IPS-11a (cell line): ENCODE measurements at regions not wholly inside any gene's neighbourhood (a gene's known extent, or its start where the extent isn't known, plus 50 kb on each side); places are given as distances from the start of the nearest gene placed in this dataset.
"Not testable (repeated sequence)": the region's sequence is repeated elsewhere in the genome, so short reads cannot be mapped to it uniquely, and the experiment has no call there.

Experiments used
- H3K4me3 ChIP-seq: one replicate; pipeline ENCODE4 v1.5.1; 2013; ENCODE audit warnings: low read depth, low read length, control low read depth

- no peak overlapping the region for H3K4me3 ChIP-seq
Measured at GRCh38 chr4:32855622-32856021, 2135.5 kb downstream of the PCDH7 start.

DNA sequence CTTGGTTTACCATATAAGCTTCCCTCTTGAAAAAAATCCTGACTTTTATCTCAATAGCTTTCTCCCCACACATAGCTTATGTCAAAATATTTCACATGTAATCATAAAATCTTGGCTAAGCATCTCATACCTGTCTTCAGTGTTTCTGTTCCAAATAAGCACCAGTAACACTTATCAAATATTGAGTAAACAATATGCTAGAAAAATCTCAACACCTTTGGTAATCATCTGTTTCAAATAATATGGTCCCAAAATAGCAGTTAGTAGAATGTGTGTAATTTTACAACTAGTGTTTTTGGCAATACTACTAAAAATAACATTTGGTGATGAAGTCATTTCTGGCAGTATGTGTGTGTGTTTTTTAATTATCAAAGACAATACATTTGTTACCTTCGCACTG is 2138.2 kb downstream of the PCDH7 start:
- H3K4me3 ChIP-seq: no peak overlapping the region

DNA sequence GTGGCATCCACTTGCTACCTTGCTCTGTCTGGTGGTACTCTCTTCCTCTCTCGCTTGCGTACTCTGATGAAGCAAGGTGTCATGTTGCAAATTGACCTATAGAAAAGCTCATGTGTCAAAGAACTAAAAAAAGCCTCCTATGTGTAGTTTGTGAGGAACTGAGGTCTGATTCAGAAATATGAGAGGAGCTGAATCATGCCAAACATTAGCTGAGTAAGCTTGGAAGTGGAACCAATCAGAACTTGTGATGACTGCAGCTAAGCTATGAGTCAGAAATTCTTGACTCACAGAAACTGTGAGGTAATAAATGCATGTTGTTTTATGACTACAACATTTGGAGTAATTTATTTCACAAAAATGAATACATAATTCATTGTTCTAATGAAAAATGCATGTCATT is 2138.8 kb downstream of the PCDH7 start:
- H3K4me3 ChIP-seq: no peak overlapping the region

DNA sequence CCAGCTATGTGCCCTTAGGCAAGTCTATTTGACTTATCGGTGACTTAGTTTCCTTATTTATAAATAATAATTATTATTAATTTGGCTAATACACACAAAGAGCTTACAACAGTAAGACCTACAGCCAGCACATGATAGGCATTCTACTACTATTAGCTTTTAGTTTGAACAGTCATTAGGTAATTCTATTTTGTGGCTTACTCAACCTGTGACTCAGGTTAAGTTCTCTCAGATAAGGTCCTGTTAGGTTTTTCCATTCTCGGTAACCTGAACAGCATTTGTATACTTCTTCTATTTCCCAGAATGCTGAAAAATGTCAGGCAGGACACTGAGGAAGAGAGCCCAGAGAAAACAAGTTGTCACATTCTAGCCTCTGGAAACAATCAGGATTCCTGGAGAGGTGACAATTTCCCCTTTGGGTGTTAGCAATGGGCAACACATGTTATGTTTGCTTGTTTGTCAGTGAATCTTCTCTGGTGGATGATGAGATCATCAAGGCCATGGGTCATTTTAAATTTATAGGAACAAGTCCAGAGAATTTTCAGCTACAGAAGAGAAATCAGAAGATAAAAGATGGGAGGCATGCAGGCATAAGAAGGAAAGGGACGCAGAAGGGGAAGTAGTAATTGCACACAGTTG is 2144.7 kb downstream of the PCDH7 start:
- H3K4me3 ChIP-seq: no peak overlapping the region

DNA sequence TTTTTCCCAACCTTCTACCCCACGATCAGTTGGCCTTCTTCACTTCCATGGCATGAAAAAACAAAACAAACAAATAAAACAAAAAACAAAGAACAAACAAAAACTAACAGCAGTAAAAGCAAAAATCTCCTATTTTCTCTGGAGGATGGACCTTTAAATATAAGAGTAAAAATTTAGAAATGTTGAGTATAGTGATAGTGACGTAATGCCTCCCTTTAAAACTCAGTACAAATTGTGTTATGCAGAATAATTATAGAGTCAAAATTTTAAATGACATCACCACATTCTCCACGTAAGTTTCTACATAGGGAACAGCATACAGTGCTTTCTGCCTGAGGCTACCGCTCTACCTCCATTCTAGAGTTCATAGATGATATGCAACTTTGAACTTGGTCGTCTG is 2156.4 kb downstream of the PCDH7 start:
- no peak overlapping the region for H3K4me3 ChIP-seq

DNA sequence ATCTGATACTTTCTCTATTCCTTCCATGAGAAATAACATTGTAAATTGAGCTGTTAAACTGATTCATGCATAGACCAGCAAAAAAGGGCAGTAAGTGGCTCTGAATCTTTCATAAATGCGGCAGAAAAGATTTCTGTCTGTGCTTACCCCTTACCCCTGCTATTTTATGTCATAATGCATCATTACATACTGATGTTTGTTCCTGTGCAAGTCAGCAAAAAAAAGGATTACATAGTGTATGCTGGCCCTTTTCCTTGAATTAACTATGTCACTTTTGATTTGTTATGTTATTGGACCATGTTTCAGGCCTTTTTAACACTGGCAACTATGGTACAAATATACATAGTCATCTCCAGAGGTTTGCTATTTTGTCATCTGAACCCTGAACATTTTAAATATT is 2159.7 kb downstream of the PCDH7 start:
- H3K4me3 ChIP-seq: no peak overlapping the region

DNA sequence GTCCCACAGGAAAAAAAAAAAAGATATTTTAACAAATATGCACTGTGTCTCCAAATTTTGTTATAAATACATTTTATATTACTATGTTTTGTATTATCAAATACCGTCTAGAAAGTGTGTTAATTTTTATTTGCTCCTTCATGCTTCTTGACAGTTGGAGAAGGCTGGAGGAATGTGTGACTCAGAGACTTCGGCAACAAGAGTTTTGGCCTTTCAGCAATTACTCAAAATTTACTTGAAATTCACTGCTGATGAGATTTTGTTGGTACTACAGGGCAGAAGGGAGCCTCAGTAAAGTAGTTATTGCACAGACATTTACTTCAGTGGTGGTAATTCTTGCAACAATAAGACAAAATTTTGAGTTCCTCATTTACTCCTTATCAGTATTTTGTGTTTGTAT is 2164.0 kb downstream of the PCDH7 start:
- H3K4me3 ChIP-seq: no peak overlapping the region

GRCh38 chr4:32890398-32890797 is 2170.2 kb downstream of the PCDH7 start:
- H3K4me3 ChIP-seq: no peak overlapping the region

DNA sequence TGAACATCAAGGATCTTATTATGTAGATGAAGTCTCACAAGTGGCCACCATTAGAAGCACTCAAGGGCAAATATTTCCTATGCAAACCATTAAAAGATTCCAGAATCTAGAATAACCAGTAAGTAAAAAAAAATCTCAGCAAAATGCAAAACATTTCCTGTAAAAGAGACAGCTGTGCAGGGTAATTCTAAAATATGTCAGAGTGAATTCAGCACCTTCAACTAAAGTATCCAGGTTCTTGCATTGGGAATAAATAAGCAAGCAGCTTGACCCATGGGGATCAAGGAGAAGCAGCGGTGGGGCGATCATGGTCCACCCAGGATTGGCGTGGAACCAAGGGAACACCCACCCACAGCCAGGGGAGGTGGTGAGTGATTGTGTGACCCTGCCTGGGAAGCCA is 2188.9 kb downstream of the PCDH7 start:
- no peak overlapping the region for H3K4me3 ChIP-seq

- no peak overlapping the region for H3K4me3 ChIP-seq
Measured at GRCh38 chr4:32909736-32910135, 2189.6 kb downstream of the PCDH7 start.

DNA sequence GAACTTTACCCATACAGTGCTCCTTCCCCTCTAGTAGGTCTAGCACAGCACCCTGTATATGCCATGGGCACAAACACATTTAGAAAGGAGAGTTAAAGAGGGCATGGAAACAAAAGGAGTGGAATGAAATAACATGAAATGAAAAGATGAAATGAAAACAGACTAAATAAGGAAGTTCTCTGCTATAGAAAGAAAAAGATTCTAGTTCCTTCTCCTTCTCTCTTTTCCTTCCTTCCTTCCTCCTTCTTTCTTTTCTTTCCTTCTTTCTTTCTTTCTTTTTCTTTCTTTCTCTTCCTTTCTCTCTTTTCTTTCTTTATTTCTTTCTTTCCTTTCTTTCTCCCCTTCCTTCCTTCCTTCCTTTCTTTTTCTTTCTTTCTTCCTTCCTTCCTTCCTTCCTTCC is 2197.4 kb downstream of the PCDH7 start:
- no peak overlapping the region for H3K4me3 ChIP-seq

DNA sequence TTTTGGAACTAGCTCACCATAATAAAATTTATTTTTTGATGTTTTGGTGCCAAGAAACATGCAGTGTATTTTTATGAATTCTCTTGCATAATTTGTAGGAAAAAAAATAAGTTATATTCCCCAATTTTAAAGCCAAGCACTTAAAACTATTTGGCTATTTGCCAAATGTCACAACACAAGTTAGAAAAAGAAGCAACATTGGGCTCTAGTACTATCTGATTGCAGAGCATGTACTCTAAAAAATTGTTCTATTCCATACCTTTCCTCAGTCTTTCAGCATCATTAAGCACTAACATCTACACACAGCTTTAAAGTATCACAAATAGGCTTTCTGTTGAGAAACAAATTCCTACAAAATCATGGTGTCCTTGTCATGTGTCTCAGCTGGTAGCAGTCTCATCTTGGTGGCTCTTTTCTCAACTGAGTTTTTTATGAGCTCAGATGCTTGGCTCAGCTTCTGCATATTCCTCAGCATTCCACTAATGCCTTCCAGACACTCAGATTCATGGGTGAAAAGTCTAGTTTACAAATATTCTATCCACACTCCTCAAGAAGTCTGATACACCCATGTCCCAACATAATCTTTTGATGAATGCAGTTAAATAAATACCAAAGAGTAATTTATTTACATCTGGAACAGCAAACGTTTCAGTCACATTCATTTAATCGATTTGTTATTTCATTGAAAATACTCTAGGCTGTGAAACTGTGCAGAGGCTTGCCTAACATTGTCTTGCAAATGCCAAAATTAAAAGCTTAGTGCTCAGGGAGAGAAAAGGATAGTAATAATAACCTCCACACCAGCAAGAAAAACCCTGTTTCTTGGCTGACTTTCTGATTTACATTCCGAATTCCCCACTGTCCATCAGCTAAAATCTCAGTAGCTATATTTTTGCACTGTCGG is 2209.9 kb downstream of the PCDH7 start:
- H3K4me3 ChIP-seq: no peak overlapping the region

DNA sequence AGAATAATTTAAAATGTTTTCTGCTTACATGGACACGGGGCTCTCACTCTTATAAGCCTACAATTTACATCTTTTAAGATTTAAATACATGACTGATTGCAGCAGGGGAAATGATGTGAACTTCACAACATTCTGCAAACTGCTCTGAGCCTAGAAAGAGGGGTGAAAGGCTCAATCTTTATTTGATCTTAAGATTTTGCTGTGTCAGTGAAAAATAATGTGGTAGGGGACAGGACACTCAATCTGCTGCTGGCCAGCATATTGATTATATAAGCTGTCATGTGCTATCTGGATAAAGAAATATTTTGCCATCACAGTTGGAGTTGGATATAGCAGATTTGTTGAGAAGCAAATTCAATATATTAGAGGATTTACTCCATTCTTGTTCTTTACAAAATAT is 2210.5 kb downstream of the PCDH7 start:
- no peak overlapping the region for H3K4me3 ChIP-seq

GRCh38 chr4:32931475-32931874 is 2211.3 kb downstream of the PCDH7 start:
- H3K4me3 ChIP-seq: no peak overlapping the region

GRCh38 chr4:32932156-32932555 is 2212.0 kb downstream of the PCDH7 start:
- H3K4me3 ChIP-seq: no peak overlapping the region

DNA sequence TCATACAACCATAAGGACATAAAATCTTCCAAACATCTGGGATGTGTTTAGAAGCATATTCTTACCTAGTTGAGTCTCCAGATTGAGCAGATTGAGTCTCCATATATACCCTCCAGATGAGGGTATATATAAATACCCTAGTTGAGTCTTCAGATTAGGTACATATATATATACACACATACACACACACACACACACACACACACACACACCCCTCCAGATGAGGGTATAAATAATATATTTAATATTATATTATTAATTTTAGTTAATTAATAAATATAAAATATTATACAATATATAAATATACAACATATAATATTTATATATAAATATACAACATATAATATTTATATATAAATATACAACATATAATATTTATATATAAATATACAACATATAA is 2219.1 kb downstream of the PCDH7 start:
- H3K4me3 ChIP-seq: not testable (repeated sequence)

GRCh38 chr4:32950866-32951265 is 2230.7 kb downstream of the PCDH7 start:
- no peak overlapping the region for H3K4me3 ChIP-seq

DNA sequence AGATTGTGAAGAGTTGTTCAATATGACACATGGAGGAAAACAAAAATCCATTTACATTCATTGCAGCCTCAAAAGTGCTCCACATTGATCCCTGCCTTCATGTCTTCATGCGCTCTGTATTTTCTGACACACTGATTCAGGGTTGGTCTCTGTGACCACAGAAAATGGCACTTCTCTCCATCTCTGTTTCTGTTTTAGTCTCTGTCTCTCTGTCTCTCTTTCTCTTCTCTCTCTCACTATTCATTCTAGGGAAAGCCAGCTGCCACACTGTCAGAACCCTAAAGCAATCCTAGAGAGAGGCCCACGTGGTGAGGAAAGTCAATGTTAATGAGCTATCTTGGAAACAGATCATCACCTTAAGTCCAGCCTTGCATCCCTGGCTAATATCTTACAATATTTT is 2238.4 kb downstream of the PCDH7 start:
- no peak overlapping the region for H3K4me3 ChIP-seq

- no peak overlapping the region for H3K4me3 ChIP-seq
Measured at GRCh38 chr4:32962100-32962499, 2241.9 kb downstream of the PCDH7 start.

DNA sequence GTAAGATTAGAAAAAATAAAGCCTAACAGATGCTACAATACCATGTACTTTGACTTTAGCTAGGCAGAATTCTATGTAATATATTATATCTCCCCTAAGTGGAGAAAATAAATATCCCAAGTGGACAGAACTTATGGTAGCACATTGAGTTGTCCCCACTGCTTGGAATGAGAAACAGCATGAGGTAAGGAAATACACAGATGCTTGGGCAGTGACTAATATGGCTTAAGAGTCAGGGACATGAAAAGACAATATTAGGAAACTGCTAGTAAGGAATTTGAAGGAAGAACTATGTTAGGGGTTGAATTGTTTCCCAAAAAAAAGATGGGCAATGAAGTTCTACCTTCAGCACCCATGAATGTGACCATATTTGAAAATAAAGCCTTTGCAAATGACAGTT is 2265.1 kb downstream of the PCDH7 start:
- no peak overlapping the region for H3K4me3 ChIP-seq

DNA sequence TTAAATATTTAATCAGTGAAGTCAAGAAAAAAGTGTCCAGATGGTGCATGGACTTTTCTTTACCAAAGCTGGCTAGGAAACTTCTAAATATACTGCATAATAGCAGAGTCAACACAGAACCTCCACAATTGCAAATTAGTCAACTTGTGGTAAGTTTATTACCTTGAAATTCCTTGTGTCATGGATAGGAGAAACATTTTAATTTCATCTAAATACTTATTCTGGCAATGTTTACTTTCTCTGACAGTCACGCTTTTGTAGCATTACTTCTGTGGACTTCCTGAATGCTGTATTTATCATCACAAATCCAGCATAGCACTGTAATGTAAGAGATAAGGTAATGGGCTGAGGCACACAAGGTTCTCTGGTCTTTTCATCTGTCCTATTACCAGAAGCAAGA is 2266.1 kb downstream of the PCDH7 start:
- no peak overlapping the region for H3K4me3 ChIP-seq

- no peak overlapping the region for H3K4me3 ChIP-seq
Measured at GRCh38 chr4:32987111-32987510, 2266.9 kb downstream of the PCDH7 start.
